ENCODE measurements at regions not wholly inside any gene's neighbourhood (a gene's known extent, or its start where the extent isn't known, plus 50 kb on each side); places are given as distances from the start of the nearest gene placed in this dataset.
"Not testable (repeated sequence)": the region's sequence is repeated elsewhere in the genome, so short reads cannot be mapped to it uniquely, and the experiment has no call there.

- not testable (repeated sequence) for TF ChIP-seq EZH2 (IDR thresholded peaks at IDR 0.05; ENCODE audit: low read length, missing control alignments); CTCF (conservative IDR thresholded peaks at IDR 0.05 in 1 of 2, IDR thresholded peaks at IDR 0.05 in 1 of 2; ENCODE audit: low read depth in 1 of 2, low read length in 2 of 2)
Measured at GRCh38 chr1:144040293-144040692, 68.5 kb upstream of the FAM72C start.

Measured in fibroblast of lung (primary cell).